IPS DF 6.9 (cell line): ENCODE measurements at regions not wholly inside any gene's neighbourhood (a gene's known extent, or its start where the extent isn't known, plus 50 kb on each side); places are given as distances from the start of the nearest gene placed in this dataset.

Experiments
- DNase-seq: peaks from one replicate; pipeline ENCODE4 v3.0.0-alpha.2; 2013; ENCODE audit warnings: low read depth, low spot score
- H3K27ac ChIP-seq: one replicate; pipeline ENCODE4 v1.5.1; 2013; ENCODE audit warnings: low read length, control low read depth
- H3K27me3 ChIP-seq: 2 replicates; pipeline ENCODE4 v1.6.1; 2013; ENCODE audit warnings: mild to moderate bottlenecking, low read length; ENCODE audit not compliant: control insufficient read depth, insufficient read depth
- H3K36me3 ChIP-seq: 2 replicates; pipeline ENCODE4 v1.6.1; 2013; ENCODE audit warnings: low read length; ENCODE audit not compliant: control insufficient read depth, insufficient read depth
- H3K4me1 ChIP-seq: 2 replicates; pipeline ENCODE4 v1.6.1; 2013; ENCODE audit warnings: low read length; ENCODE audit not compliant: control insufficient read depth, insufficient read depth
- H3K4me3 ChIP-seq: 2 replicates; pipeline ENCODE4 v1.5.1; 2013; ENCODE audit warnings: mild to moderate bottlenecking, low read length
- H3K9me3 ChIP-seq: 2 replicates; pipeline ENCODE4 v1.6.1; 2013; ENCODE audit warnings: low read length, inconsistent platforms; ENCODE audit not compliant: control insufficient read depth, insufficient read depth
- WGBS: extraction: QIAGEN DNeasy Blood & Tissue Kit; methylation state at CpG from one replicate; pipeline ENCODE4 v1.1.7; 2013; ENCODE audit warnings: mixed read lengths, missing lambda C conversion rate; ENCODE audit not compliant: insufficient read length, insufficient coverage; 5-methylcytosine and 5-hydroxymethylcytosine counted together

DNA sequence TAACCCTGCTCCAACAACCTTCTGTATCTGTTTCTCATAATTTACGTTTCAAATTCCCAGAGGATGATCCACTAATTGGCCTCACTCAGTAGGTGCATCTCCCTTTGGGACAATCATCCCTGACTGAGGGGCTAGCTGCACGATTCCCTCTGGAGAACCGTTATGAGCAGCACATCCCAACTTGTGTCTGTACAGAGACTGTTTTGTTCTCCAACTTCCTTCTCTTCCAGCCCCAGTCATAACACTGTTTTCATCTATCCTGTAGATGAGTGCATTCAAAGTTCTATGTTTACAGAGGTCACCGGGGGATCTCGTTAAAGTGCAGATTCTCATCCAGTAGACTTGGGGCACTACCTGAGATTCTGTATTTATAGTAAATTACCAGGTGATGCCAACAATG is 187.2 kb downstream of the REEP3 start:
- Histone ChIP-seq H3K36me3 (no peaks in the 10 kb centered on the region), H3K4me1 (peaks cover 7% of the 10 kb centered on the region), H3K27ac (no peak overlapping the region), H3K4me3 (no peak overlapping the region), H3K9me3 (no peaks in the 10 kb centered on the region), H3K27me3 (no peaks in the 10 kb centered on the region)
- WGBS, result no CpG with 5 or more reads among the region's 5 CpGs
- no peak for DNase-seq

GRCh38 chr10:63710703-63711102 is 189.5 kb downstream of the REEP3 start:
- H3K9me3 ChIP-seq, result no peaks in the 10 kb centered on the region
- peaks cover 9% of the 10 kb centered on the region for H3K4me1 ChIP-seq
- H3K27me3 ChIP-seq, result no peaks in the 10 kb centered on the region
- H3K27ac ChIP-seq, result no peak overlapping the region
- no peaks in the 10 kb centered on the region for H3K36me3 ChIP-seq
- DNase-seq, result no peak
- H3K4me3 ChIP-seq, result no peak overlapping the region

DNA sequence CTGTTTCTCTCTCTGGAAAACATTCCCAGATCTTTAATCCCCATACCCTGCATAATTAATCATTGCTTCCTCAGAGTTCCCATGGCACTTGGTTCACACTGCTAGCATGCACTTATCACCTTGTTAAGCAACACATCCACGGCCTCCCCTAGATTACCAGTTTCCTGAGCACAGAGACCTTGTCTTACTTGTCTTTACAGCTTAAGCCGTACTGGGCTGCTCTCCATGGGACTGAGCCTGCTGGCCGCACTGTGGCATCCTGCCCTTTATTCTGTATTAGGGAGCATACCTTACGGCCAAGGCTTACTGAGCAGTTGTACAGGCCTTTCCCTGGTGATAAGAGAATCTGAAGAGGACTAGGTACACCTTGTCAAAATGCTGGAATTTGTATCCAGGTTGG is 190.2 kb downstream of the REEP3 start:
- DNase-seq, result no peak
- Histone ChIP-seq H3K36me3 (no peaks in the 10 kb centered on the region), H3K4me3 (no peak overlapping the region), H3K4me1 (peaks cover 9% of the 10 kb centered on the region), H3K27ac (no peak overlapping the region), H3K9me3 (no peaks in the 10 kb centered on the region), H3K27me3 (no peaks in the 10 kb centered on the region)
- WGBS, result no CpG with 5 or more reads among the region's 4 CpGs

DNA sequence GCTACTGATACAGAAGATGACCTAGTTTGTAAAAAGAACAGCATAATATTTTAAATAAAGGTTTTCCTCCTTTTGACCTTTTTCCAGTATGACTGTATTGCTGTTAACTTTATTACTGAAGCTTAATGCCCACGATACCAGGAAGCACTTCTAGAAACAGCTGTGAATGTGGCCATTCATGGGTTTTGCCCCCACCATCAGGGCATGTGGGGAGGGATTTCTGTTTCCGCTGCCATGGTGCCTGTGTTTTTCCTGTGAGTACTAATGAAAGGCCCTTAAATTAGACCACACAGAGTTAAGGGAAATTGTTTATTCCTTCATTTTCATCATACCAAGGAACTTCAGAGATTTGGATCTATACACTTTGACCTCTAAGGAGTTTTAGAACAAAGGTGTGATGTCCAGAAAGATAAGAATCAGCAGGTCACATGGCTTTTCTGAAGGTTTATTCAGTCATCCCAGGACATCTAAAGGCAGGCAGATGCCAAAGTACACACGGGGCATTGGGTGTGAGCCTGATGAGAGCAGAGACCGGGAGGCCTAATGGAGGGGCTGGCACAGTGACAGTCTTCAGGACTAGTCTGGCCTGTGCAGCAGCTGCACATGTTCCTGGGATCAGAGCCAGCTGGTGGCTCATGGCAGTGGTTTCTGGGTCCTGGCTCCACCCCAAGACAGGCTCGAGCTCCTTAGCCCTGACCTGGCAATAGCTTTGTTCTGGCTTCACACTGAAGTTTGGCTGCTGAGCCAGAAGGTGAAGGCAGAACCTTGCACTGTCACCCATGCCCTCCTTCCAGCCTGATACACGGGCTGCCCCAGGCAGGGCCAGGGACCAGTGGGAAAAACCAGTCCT is 190.9 kb downstream of the REEP3 start:
- no CpG with 5 or more reads among the region's 6 CpGs for WGBS
- Histone ChIP-seq H3K36me3 (no peaks in the 10 kb centered on the region), H3K4me3 (no peak overlapping the region), H3K27ac (peak overlapping the region; percentile 71), H3K27me3 (no peaks in the 10 kb centered on the region), H3K4me1 (peaks cover 9% of the 10 kb centered on the region), H3K9me3 (no peaks in the 10 kb centered on the region)
- DNase-seq, result no peak

DNA sequence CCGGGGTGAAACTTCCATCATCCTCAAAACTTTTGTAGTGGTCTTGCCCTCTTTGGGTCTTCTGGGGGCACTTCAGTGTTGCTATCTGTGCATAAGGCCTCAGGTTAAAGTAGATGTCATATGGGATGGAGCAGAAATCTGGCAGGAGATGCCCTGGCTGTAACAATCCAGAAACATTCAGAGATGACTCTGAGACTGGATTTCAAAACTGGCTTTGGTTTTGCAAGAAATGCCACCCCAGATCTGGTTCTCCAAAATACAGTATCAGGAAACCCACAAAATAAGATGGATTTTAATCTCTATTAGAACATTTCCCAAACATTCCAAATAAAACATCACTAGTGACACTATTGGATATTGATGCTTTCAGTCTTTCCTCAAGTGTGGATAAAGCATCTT is 191.5 kb downstream of the REEP3 start:
- no CpG with 5 or more reads among the region's 1 CpG for WGBS
- Histone ChIP-seq H3K27me3 (no peaks in the 10 kb centered on the region), H3K9me3 (no peaks in the 10 kb centered on the region), H3K4me3 (no peak overlapping the region), H3K4me1 (peaks cover 9% of the 10 kb centered on the region), H3K36me3 (no peaks in the 10 kb centered on the region), H3K27ac (no peak overlapping the region)
- no peak for DNase-seq

DNA sequence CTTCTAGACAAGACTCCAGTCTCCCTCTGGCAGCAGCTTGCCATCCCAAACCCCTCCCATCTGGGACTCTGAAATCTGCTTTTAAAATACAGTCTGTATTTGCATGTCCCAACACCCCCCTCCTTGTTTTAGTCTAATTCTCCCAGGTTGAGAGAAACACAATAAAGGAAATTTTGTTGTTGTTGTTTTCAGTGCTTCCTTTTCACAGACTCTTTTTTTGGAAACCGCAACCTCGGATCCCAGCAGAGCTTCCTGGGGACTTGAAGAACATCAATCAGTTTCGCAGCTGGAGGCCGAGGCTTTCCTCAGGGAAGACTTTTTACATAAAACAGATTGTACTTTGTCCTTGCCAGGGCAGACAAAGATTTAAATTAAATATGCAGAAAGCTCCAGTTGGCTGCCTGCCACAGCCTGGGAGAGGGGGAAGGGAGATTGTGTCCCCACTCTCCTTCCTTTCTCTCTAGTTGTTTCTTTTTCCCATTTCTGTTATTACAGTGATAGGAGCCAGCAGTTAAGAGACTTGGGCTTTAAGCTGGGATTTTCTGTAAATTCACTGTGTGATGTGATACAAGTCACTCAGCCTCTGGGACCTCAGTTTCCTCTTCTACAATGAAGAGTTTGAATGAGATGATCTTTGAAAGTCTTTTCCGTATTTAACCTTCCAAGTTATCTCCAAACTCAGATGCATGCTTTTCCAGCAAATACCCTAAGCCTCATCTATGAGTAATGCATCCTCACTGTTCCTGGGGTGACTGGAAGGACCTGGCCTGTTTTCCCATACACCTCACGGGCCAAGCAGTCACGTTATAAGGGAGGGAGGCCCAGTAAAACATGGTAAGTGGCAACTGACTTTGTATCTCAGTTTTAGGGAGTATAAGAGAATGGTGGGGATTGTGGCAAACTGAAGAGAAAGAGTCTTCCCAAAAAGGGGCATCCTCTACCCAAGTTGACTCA is 192.3 kb downstream of the REEP3 start:
- H3K4me1 ChIP-seq, result peaks cover 9% of the 10 kb centered on the region
- H3K4me3 ChIP-seq, result no peak overlapping the region
- WGBS, result no CpG with 5 or more reads among the region's 7 CpGs
- peak; percentile 99 for DNase-seq
- H3K9me3 ChIP-seq, result no peaks in the 10 kb centered on the region
- H3K27ac ChIP-seq, result peak overlapping the region; percentile 40
- no peaks in the 10 kb centered on the region for H3K36me3 ChIP-seq
- no peaks in the 10 kb centered on the region for H3K27me3 ChIP-seq

- H3K27me3 ChIP-seq, result no peaks in the 10 kb centered on the region
- DNase-seq, result no peak
- no peak overlapping the region for H3K4me3 ChIP-seq
- no peaks in the 10 kb centered on the region for H3K9me3 ChIP-seq
- no peaks in the 10 kb centered on the region for H3K36me3 ChIP-seq
- WGBS, result no CpG with 5 or more reads among the region's 4 CpGs
- peaks cover 9% of the 10 kb centered on the region for H3K4me1 ChIP-seq
- no peak overlapping the region for H3K27ac ChIP-seq
Observed at GRCh38 chr10:63716016-63716580, 194.9 kb downstream of the REEP3 start.

DNA sequence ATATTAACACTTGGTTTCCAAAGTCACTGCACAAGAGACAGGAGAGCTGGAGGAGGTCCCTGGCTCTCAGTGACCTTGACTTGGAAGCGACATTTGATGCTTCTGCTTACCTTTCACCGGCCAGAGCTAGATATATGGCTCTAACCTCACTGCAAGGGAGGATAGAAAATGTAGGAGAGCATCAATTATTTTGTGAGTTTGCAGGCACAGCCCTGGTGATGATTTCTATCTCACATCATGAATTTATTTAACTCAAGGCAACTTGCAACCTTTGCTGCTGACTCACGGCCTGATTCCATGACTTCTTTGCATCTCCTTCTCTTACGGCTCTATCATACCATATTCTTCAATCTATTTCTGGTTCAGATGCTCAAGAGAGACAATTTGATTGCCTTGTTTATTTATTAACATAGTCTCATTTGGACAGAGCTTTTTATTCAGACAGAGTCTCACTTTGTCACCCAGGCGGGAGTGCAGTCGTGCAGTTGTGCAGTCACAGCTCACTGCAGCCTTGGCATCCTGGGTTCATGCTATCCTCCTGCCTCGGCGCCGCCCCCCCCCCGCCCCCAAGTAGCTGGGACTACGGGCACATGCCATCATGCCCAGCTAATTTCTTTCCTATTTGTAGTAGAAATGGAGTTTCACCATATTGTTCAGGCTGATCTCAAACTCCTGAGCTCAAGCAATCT is 196.0 kb downstream of the REEP3 start:
- no peaks in the 10 kb centered on the region for H3K9me3 ChIP-seq
- peaks cover 7% of the 10 kb centered on the region for H3K4me1 ChIP-seq
- no CpG with 5 or more reads among the region's 11 CpGs for WGBS
- no peak for DNase-seq
- no peak overlapping the region for H3K4me3 ChIP-seq
- no peaks in the 10 kb centered on the region for H3K27me3 ChIP-seq
- no peak overlapping the region for H3K27ac ChIP-seq
- no peaks in the 10 kb centered on the region for H3K36me3 ChIP-seq

- DNase-seq, result no peak
- 0 out of 2 replicates have a peak, but pooled peaks cover 1% of the 10 kb centered on the region for H3K4me1 ChIP-seq
- H3K36me3 ChIP-seq, result no peaks in the 10 kb centered on the region
- no peak overlapping the region for H3K4me3 ChIP-seq
- H3K27me3 ChIP-seq, result no peaks in the 10 kb centered on the region
- H3K27ac ChIP-seq, result no peak overlapping the region
- no CpG with 5 or more reads among the region's 4 CpGs for WGBS
- no peaks in the 10 kb centered on the region for H3K9me3 ChIP-seq
Observed at GRCh38 chr10:63718006-63718405, 196.8 kb downstream of the REEP3 start.

- H3K9me3 ChIP-seq, result no peaks in the 10 kb centered on the region
- H3K4me3 ChIP-seq, result no peak overlapping the region
- H3K27ac ChIP-seq, result no peak overlapping the region
- 0 out of 2 replicates have a peak, but pooled peaks cover 1% of the 10 kb centered on the region for H3K4me1 ChIP-seq
- no peak for DNase-seq
- no CpG with 5 or more reads among the region's 7 CpGs for WGBS
- H3K36me3 ChIP-seq, result no peaks in the 10 kb centered on the region
- no peaks in the 10 kb centered on the region for H3K27me3 ChIP-seq
Observed at GRCh38 chr10:63718421-63718820, 197.2 kb downstream of the REEP3 start.
